Ishikawa (cell line): ENCODE measurements at regions not wholly inside any gene's neighbourhood (a gene's known extent, or its start where the extent isn't known, plus 50 kb on each side); places are given as distances from the start of the nearest gene placed in this dataset.

Experiments used
- CEBPB ChIP-seq: IDR thresholded peaks from 2 replicates; pipeline ENCODE4 v1.6.1; 2012
- CREB1 ChIP-seq: IDR thresholded peaks from 2 replicates; pipeline ENCODE4 v1.6.1; 2012; ENCODE audit warnings: low read depth
- EGR1 ChIP-seq: IDR thresholded peaks from 2 replicates; pipeline ENCODE4 v1.6.1; 2012
- EP300 ChIP-seq: IDR thresholded peaks from 2 replicates; pipeline ENCODE4 v1.6.1; 2012; ENCODE audit warnings: borderline replicate concordance
- FOXM1 ChIP-seq: IDR thresholded peaks from 2 replicates; pipeline ENCODE4 v1.6.1; 2012; ENCODE audit warnings: low read depth, borderline replicate concordance
- MAX ChIP-seq: IDR thresholded peaks from 2 replicates; pipeline ENCODE4 v1.6.1; 2012
- NFIC ChIP-seq: IDR thresholded peaks from 2 replicates; pipeline ENCODE4 v1.6.1; 2012
- RAD21 ChIP-seq: IDR thresholded peaks from 2 replicates; pipeline ENCODE4 v1.6.1; 2012; ENCODE audit warnings: low read depth
- REST ChIP-seq: IDR thresholded peaks from 2 replicates; pipeline ENCODE4 v1.6.1; 2012; ENCODE audit warnings: low read depth, mild to moderate bottlenecking
- TAF1 ChIP-seq: IDR thresholded peaks from 2 replicates; pipeline ENCODE4 v1.6.1; 2012; ENCODE audit warnings: low read depth, mild to moderate bottlenecking
- TCF12 ChIP-seq: IDR thresholded peaks from 2 replicates; pipeline ENCODE4 v1.6.1; 2012; ENCODE audit warnings: low read depth
- TEAD4 ChIP-seq: IDR thresholded peaks from 2 replicates; pipeline ENCODE4 v1.6.1; 2012
- USF1 ChIP-seq: IDR thresholded peaks from 2 replicates; pipeline ENCODE4 v1.6.1; 2012
- YY1 ChIP-seq: IDR thresholded peaks from 2 replicates; pipeline ENCODE4 v1.6.1; 2012; ENCODE audit warnings: low read depth
- ZBTB7A ChIP-seq: IDR thresholded peaks from 2 replicates; pipeline ENCODE4 v1.6.1; 2012; ENCODE audit warnings: low read depth

- TF ChIP-seq CREB1 (no peak), YY1 (no peak), EGR1 (no peak), NFIC (no peak), MAX (no peak), CEBPB (no peak), ZBTB7A (no peak), TAF1 (no peak), USF1 (no peak), TEAD4 (no peak), TCF12 (no peak)
These were observed 325.7 kb downstream of the RFC3 start for GRCh38 chr13:34143637-34144036.

- TF ChIP-seq TEAD4 (no peak), CREB1 (no peak), YY1 (no peak), RAD21 (no peak), REST (no peak), EP300 (no peak), ZBTB7A (no peak), TAF1 (no peak), EGR1 (no peak), CEBPB (no peak), MAX (no peak), FOXM1 (no peak), USF1 (no peak), TCF12 (no peak), NFIC (no peak)
These were observed 326.2 kb downstream of the RFC3 start for GRCh38 chr13:34144142-34144541.

GRCh38 chr13:34145061-34145460 is 327.1 kb downstream of the RFC3 start:
- no peak for TF ChIP-seq ZBTB7A

GRCh38 chr13:34148359-34148758 is 330.4 kb downstream of the RFC3 start:
- TF ChIP-seq MAX (no peak), FOXM1 (no peak), TEAD4 (no peak), RAD21 (no peak), EP300 (no peak), TAF1 (no peak), CEBPB (no peak), ZBTB7A (no peak), YY1 (no peak), USF1 (no peak)

- no peak for TF ChIP-seq TAF1
These were observed 333.9 kb downstream of the RFC3 start for GRCh38 chr13:34151885-34152284.

GRCh38 chr13:34152409-34152808 is 334.5 kb downstream of the RFC3 start:
- no peak for TF ChIP-seq ZBTB7A
- no peak for TF ChIP-seq TCF12
- TF ChIP-seq EP300: no peak
- no peak for TF ChIP-seq FOXM1
- no peak for TF ChIP-seq CREB1
- no peak for TF ChIP-seq TAF1
- TF ChIP-seq TEAD4: no peak
- TF ChIP-seq CEBPB: no peak
- TF ChIP-seq MAX: no peak

- TF ChIP-seq TAF1: no peak
- no peak for TF ChIP-seq EGR1
- TF ChIP-seq ZBTB7A: no peak
- no peak for TF ChIP-seq NFIC
- TF ChIP-seq CREB1: no peak
- TF ChIP-seq FOXM1: no peak
- TF ChIP-seq REST: no peak
- no peak for TF ChIP-seq TEAD4
- no peak for TF ChIP-seq MAX
- no peak for TF ChIP-seq TCF12
- no peak for TF ChIP-seq RAD21
- no peak for TF ChIP-seq EP300
- no peak for TF ChIP-seq YY1
- no peak for TF ChIP-seq USF1
- no peak for TF ChIP-seq CEBPB
These were observed 335.0 kb downstream of the RFC3 start for GRCh38 chr13:34152996-34153395.
